IMR-90 (cell line): ENCODE measurements at regions not wholly inside any gene's neighbourhood (a gene's known extent, or its start where the extent isn't known, plus 50 kb on each side); places are given as distances from the start of the nearest gene placed in this dataset.
A peak's percentile ranks its signal among the peaks of the same experiment; 100 is the strongest.

Source experiments
- ATAC-seq: fragments of 200-7000 bp; cut with Tn5 transposase; 2 replicates; pipeline ENCODE4 v1.9.1; 2020; ENCODE audit warnings: low read depth, mild to moderate bottlenecking, moderate library complexity
- BruUV-seq: library from RNA; stranded (reverse); fragments of 400-500 nt; replicated peaks from 2 replicates; lab custom pipeline; 2021; lab: Mats Ljungman, UMichigan
- CTCF ChIA-PET: fragments of 300-600 bp; formaldehyde crosslinking; extraction: SDS; loops from one replicate; lab custom pipeline; 2021; ENCODE audit warnings: antibody characterized with exemption; lab: Yijun Ruan, JAX
- POLR2A ChIA-PET: fragments of 300-600 bp; sonication (Branson Sonifier 250); formaldehyde crosslinking; loops from one replicate; lab custom pipeline; 2022; ENCODE audit warnings: antibody characterized with exemption; ENCODE audit not compliant: unreplicated experiment; lab: Charles Lee
- DNase-seq: peaks from one replicate; pipeline ENCODE4 v3.0.0; 2013
- H2AFZ ChIP-seq: replicated peaks from 2 replicates; pipeline ENCODE3; 2013; ENCODE audit warnings: low read length, mild to moderate bottlenecking; ENCODE audit not compliant: poor library complexity
- H2AK5ac ChIP-seq: 2 replicates; pipeline ENCODE4 v1.6.1; 2013; ENCODE audit warnings: low read depth, low read length, inconsistent platforms
- H2AK9ac ChIP-seq: replicated peaks from 2 replicates; pipeline ENCODE3; 2013; ENCODE audit warnings: mild to moderate bottlenecking, low read depth, low read length, moderate library complexity; ENCODE audit not compliant: poor library complexity
- H2BK120ac ChIP-seq: 2 replicates; pipeline ENCODE4 v1.6.1; 2013; ENCODE audit warnings: low read depth, low read length, inconsistent platforms
- H2BK15ac ChIP-seq: 3 replicates; pipeline ENCODE4 v1.6.1; 2013; ENCODE audit warnings: low read depth, low read length, inconsistent platforms
- H2BK20ac ChIP-seq: 2 replicates; pipeline ENCODE4 v1.6.1; 2013; ENCODE audit warnings: low read depth, mild to moderate bottlenecking, inconsistent platforms, low read length, moderate library complexity
- H2BK5ac ChIP-seq: 2 replicates; pipeline ENCODE4 v1.6.1; 2013; ENCODE audit warnings: mild to moderate bottlenecking, low read depth, low read length, inconsistent platforms; ENCODE audit not compliant: poor library complexity, severe bottlenecking
- H3K14ac ChIP-seq: replicated peaks from 2 replicates; pipeline ENCODE4 v1.6.1; 2013; ENCODE audit warnings: low read depth, low read length, inconsistent platforms
- H3K18ac ChIP-seq: 2 replicates; pipeline ENCODE4 v1.6.1; 2013; ENCODE audit warnings: low read depth, low read length, control low read depth
- H3K23ac ChIP-seq: 2 replicates; pipeline ENCODE4 v1.6.1; 2013; ENCODE audit warnings: low read depth, low read length, inconsistent platforms
- H3K27ac ChIP-seq: 2 replicates; pipeline ENCODE4 v1.5.1; 2013; ENCODE audit warnings: mild to moderate bottlenecking, control low read depth, low read length; ENCODE audit not compliant: insufficient read depth
- H3K27me3 ChIP-seq: 2 replicates; pipeline ENCODE4 v1.6.1; 2013; ENCODE audit warnings: low read length; ENCODE audit not compliant: control insufficient read depth, insufficient read depth
- H3K36me3 ChIP-seq: 2 replicates; pipeline ENCODE4 v1.6.1; 2013; ENCODE audit warnings: low read length, mixed read lengths; ENCODE audit not compliant: control insufficient read depth, insufficient read depth
- H3K4ac ChIP-seq: 2 replicates; pipeline ENCODE4 v1.6.1; 2013; ENCODE audit warnings: low read depth, low read length, inconsistent platforms
- H3K4me1 ChIP-seq: 2 replicates; pipeline ENCODE4 v1.6.1; 2013; ENCODE audit warnings: low read length, mixed read lengths; ENCODE audit not compliant: control insufficient read depth, insufficient read depth
- H3K4me2 ChIP-seq: 2 replicates; pipeline ENCODE4 v1.6.1; 2013; ENCODE audit warnings: low read depth, mild to moderate bottlenecking, control low read depth, low read length, moderate library complexity
- H3K4me3 ChIP-seq: 2 replicates; pipeline ENCODE4 v1.5.1; 2013; ENCODE audit warnings: low read depth, mild to moderate bottlenecking, control low read depth, low read length, moderate library complexity; ENCODE audit not compliant: insufficient read depth
- H3K56ac ChIP-seq: 2 replicates; pipeline ENCODE4 v1.6.1; 2013; ENCODE audit warnings: low read length, inconsistent platforms; ENCODE audit not compliant: insufficient read depth; ENCODE audit errors: extremely low read depth
- H3K79me1 ChIP-seq, 2 experiments: 2 replicates each; pipeline ENCODE4 v1.6.1; 2013; ENCODE audit warnings: low read length in 2 of 2, inconsistent platforms in 1 of 2, low read depth in 1 of 2
- H3K9ac ChIP-seq: 2 replicates; pipeline ENCODE4 v1.6.1; 2013; ENCODE audit warnings: low read depth, low read length, control low read depth
- H3K9me1 ChIP-seq: 2 replicates; pipeline ENCODE4 v1.6.1; 2013; ENCODE audit warnings: low read length, inconsistent platforms; ENCODE audit not compliant: insufficient read depth
- H3K9me3 ChIP-seq: 2 replicates; pipeline ENCODE4 v1.6.1; 2013; ENCODE audit warnings: low read length; ENCODE audit not compliant: control insufficient read depth, insufficient read depth
- H4K20me1 ChIP-seq: 2 replicates; pipeline ENCODE4 v1.6.1; 2013; ENCODE audit warnings: low read length, inconsistent platforms; ENCODE audit not compliant: insufficient read depth
- H4K5ac ChIP-seq: 2 replicates; pipeline ENCODE4 v1.6.1; 2013; ENCODE audit warnings: mild to moderate bottlenecking, low read depth, low read length, control low read depth
- H4K8ac ChIP-seq, 2 experiments: 2 replicates each; pipeline ENCODE4 v1.6.1; 2013; ENCODE audit warnings: low read depth in 2 of 2, low read length in 2 of 2, control low read depth in 1 of 2, inconsistent platforms in 1 of 2
- H4K91ac ChIP-seq: 2 replicates; pipeline ENCODE4 v1.6.1; 2013; ENCODE audit warnings: low read depth, low read length, inconsistent platforms; ENCODE audit not compliant: insufficient read depth
- MAFK ChIP-seq: IDR thresholded peaks from 2 replicates; pipeline ENCODE4 v1.6.1; 2012; ENCODE audit warnings: low read depth, low read length, improper control_type of control experiment
- USF2 ChIP-seq: fragments of 150-350 bp; IDR thresholded peaks from 2 replicates; pipeline ENCODE4 v1.6.1; 2017; ENCODE audit warnings: mild to moderate bottlenecking, antibody characterized with exemption, low read length, low read depth
- WGBS, 2 experiments: methylation state at CpG; one replicate each; pipeline versions ENCODE4 v1.1.5 to v1.1.7; 2013; ENCODE audit warnings: missing lambda C conversion rate in 2 of 2; ENCODE audit not compliant: insufficient read length in 1 of 2; ENCODE audit errors: extremely low coverage in 2 of 2; 5-methylcytosine and 5-hydroxymethylcytosine counted together
- dilution Hi-C: fragments of 300-500 bp; cut with HindIII; formaldehyde crosslinking; loops from one replicate; pipeline ENCODE4 v1.14.3; 2018; ENCODE audit warnings: low sequenced_read_pairs; ENCODE audit not compliant: unreplicated experiment
- in situ Hi-C: fragments of 300-500 bp; cut with MboI; formaldehyde crosslinking; loops from 3 replicates; pipeline ENCODE4 v1.14.3; 2019; ENCODE audit warnings: low sequenced_read_pairs, inconsistent platforms, mixed read lengths
- intact Hi-C: fragments of 100-400 bp; cut with micrococcal nuclease; formaldehyde crosslinking; loops from 2 replicates; pipeline ENCODE4 v1.10.0; 2022

- Histone ChIP-seq H4K20me1 (no peaks in the 10 kb centered on the region), H3K4ac (no peak overlapping the region), H3K9me3 (no peaks in the 10 kb centered on the region), H3K4me2 (no peak overlapping the region), H2BK15ac (no peak overlapping the region), H3K4me3 (no peak overlapping the region), H3K36me3 (no peaks in the 10 kb centered on the region), H2AFZ (no peak overlapping the region), H2AK5ac (no peak overlapping the region), H3K9ac (no peak overlapping the region), H3K14ac (no peak overlapping the region), H3K27me3 (no peaks in the 10 kb centered on the region), H2AK9ac (no peak overlapping the region), H2BK20ac (no peak overlapping the region), H3K56ac (no peak overlapping the region), H3K23ac (no peak overlapping the region), H3K4me1 (no peaks in the 10 kb centered on the region), H3K18ac (no peak overlapping the region), H2BK120ac (no peak overlapping the region), H2BK5ac (no peak overlapping the region), H4K5ac (no peak overlapping the region), H3K79me1 (no peaks in the 10 kb centered on the region), H3K27ac (no peak overlapping the region), H3K9me1 (no peaks in the 10 kb centered on the region), H4K91ac (no peak overlapping the region), H4K8ac (no peak overlapping the region)
- no TSS peak for BruUV-seq
- ATAC-seq (no peak), DNase-seq (no peak)
- CTCF ChIA-PET, result no interaction called here
- POLR2A ChIA-PET, result no interaction called here
- dilution Hi-C loops, result no loop called here
- peak; percentile 71 for TF ChIP-seq MAFK
- no peak for TF ChIP-seq USF2
- in situ Hi-C loops, result no loop called here
- WGBS, 2 experiments, result no CpG with 5 or more reads among the region's 7 CpGs
- intact Hi-C loops, result no loop called here
These were observed 60.0 kb upstream of the NMNAT3 start for GRCh38 chr3:139737682-139738361.
